ENCODE measurements at regions not wholly inside any gene's neighbourhood (a gene's known extent, or its start where the extent isn't known, plus 50 kb on each side); places are given as distances from the start of the nearest gene placed in this dataset.

GRCh38 chr1:29849991-29850757 is 613.9 kb downstream of the PTPRU start:
- no peak for TF ChIP-seq CTCF (IDR thresholded peaks at IDR 0.05; ENCODE audit: low read depth, low read length)
- no peak overlapping the region for H3K4me3 ChIP-seq (ENCODE audit: low read depth, low read length)
- H3K9me3 ChIP-seq: no peaks in the 10 kb centered on the region

GRCh38 chr1:29849038-29849750 is 612.9 kb downstream of the PTPRU start:
- H3K36me3 ChIP-seq: no peaks in the 10 kb centered on the region
- peak; percentile 41 for DNase-seq
- TF ChIP-seq CTCF (IDR thresholded peaks at IDR 0.05; ENCODE audit: low read depth, low read length): peak; percentile 61
- H3K4me3 ChIP-seq (ENCODE audit: low read depth, low read length): no peak overlapping the region
- no peaks in the 10 kb centered on the region for H3K4me1 ChIP-seq
- H3K27me3 ChIP-seq: no peaks in the 10 kb centered on the region
- no peaks in the 10 kb centered on the region for H3K9me3 ChIP-seq

More at GRCh38 chr1:29849991-29850757, 613.9 kb downstream of the PTPRU start:
- DNase-seq: no peak
- Histone ChIP-seq H3K36me3 (no peaks in the 10 kb centered on the region), H3K4me1 (no peaks in the 10 kb centered on the region), H3K27me3 (no peaks in the 10 kb centered on the region)

GRCh38 chr1:29845910-29846309 is 609.6 kb downstream of the PTPRU start:
- Histone ChIP-seq H3K4me1 (no peaks in the 10 kb centered on the region), H3K9me3 (no peaks in the 10 kb centered on the region), H3K4me3 (ENCODE audit: low read depth, low read length) (no peak overlapping the region), H3K27me3 (no peaks in the 10 kb centered on the region), H3K36me3 (no peaks in the 10 kb centered on the region)
- DNase-seq: no peak
- TF ChIP-seq CTCF (IDR thresholded peaks at IDR 0.05; ENCODE audit: low read depth, low read length): no peak

- no peaks in the 10 kb centered on the region for H3K36me3 ChIP-seq
- no peaks in the 10 kb centered on the region for H3K4me1 ChIP-seq
- no peaks in the 10 kb centered on the region for H3K27me3 ChIP-seq
- H3K9me3 ChIP-seq: no peaks in the 10 kb centered on the region
- H3K4me3 ChIP-seq (ENCODE audit: low read depth, low read length): no peak overlapping the region
- no peak for TF ChIP-seq CTCF (IDR thresholded peaks at IDR 0.05; ENCODE audit: low read depth, low read length)
- DNase-seq: no peak
Measured at GRCh38 chr1:29842130-29842529, 605.8 kb downstream of the PTPRU start.

- H3K4me3 ChIP-seq (ENCODE audit: low read depth, low read length): no peak overlapping the region
- no peak for DNase-seq
- no peaks in the 10 kb centered on the region for H3K36me3 ChIP-seq
- H3K27me3 ChIP-seq: no peaks in the 10 kb centered on the region
- no peaks in the 10 kb centered on the region for H3K4me1 ChIP-seq
- TF ChIP-seq CTCF (IDR thresholded peaks at IDR 0.05; ENCODE audit: low read depth, low read length): no peak
- H3K9me3 ChIP-seq: no peaks in the 10 kb centered on the region
Measured at GRCh38 chr1:29839726-29840125, 603.4 kb downstream of the PTPRU start.
